GM12873 (cell line): ENCODE measurements at regions not wholly inside any gene's neighbourhood (a gene's known extent, or its start where the extent isn't known, plus 50 kb on each side); places are given as distances from the start of the nearest gene placed in this dataset.

ENCODE experiments used
- CTCF ChIP-seq: IDR thresholded peaks from 2 replicates; pipeline ENCODE4 v1.5.1; 2012; ENCODE audit warnings: low read depth, mild to moderate bottlenecking, moderate library complexity, low read length, control low read depth; ENCODE audit not compliant: insufficient read depth; ENCODE audit errors: missing control alignments

GRCh38 chr5:87877495-87877894 is 391.1 kb downstream of the TMEM161B start:
- TF ChIP-seq CTCF, result no peak

GRCh38 chr5:87877023-87877422 is 391.6 kb downstream of the TMEM161B start:
- TF ChIP-seq CTCF, result no peak

- no peak for TF ChIP-seq CTCF
Observed at GRCh38 chr5:87876616-87877015, 392.0 kb downstream of the TMEM161B start.

GRCh38 chr5:87872986-87873385 is 395.7 kb downstream of the TMEM161B start:
- TF ChIP-seq CTCF, result no peak

GRCh38 chr5:87868792-87869191 is 399.9 kb downstream of the TMEM161B start:
- TF ChIP-seq CTCF, result no peak

GRCh38 chr5:87867281-87867680 is 401.4 kb downstream of the TMEM161B start:
- no peak for TF ChIP-seq CTCF

GRCh38 chr5:87853541-87853940 is 415.1 kb downstream of the TMEM161B start:
- TF ChIP-seq CTCF, result no peak
